HCT116 (cell line): ENCODE measurements at regions not wholly inside any gene's neighbourhood (a gene's known extent, or its start where the extent isn't known, plus 50 kb on each side); places are given as distances from the start of the nearest gene placed in this dataset.

Source experiments
- ATAC-seq: fragments of 200-7000 bp; cut with Tn5 transposase; 2 replicates; pipeline ENCODE4 v1.9.1; 2020; ENCODE audit warnings: mild to moderate bottlenecking, moderate library complexity
- BruUV-seq: library from RNA; stranded (reverse); fragments of 400-500 nt; replicated peaks from 2 replicates; lab custom pipeline; 2021; lab: Mats Ljungman, UMichigan
- CTCF ChIA-PET: fragments of 300-600 bp; sonication (Branson Sonifier 250); formaldehyde crosslinking; loops from one replicate; lab custom pipeline; 2021; ENCODE audit warnings: antibody characterized with exemption; lab: Charles Lee
- POLR2A ChIA-PET: fragments of 300-600, 350-600 bp; sonication (Branson Sonifier 250); formaldehyde crosslinking; loops from one replicate; lab custom pipeline; 2021; ENCODE audit warnings: antibody characterized with exemption; lab: Charles Lee
- RAD21 ChIA-PET, 2 experiments: fragments of 300-600 bp; sonication (Branson Sonifier 250); formaldehyde crosslinking; loops; one replicate each; lab custom pipeline; 2023; ENCODE audit warnings: low total read pairs in 2 of 2; ENCODE audit not compliant: uncharacterized antibody in 2 of 2, unreplicated experiment in 2 of 2, low non-redundant PET in 1 of 2; lab: Charles Lee
- DNase-seq: peaks from one replicate; pipeline ENCODE4 v3.0.0-alpha.2; 2010; ENCODE audit warnings: low read depth, low spot score
- H2AFZ ChIP-seq: fragments of 200-600 bp; shearing (Covaris generic), sonication (generic); 2 replicates; pipeline ENCODE4 v1.6.1; 2017; ENCODE audit warnings: low read depth, mixed run types, mixed read lengths, antibody characterized with exemption, low read length; ENCODE audit not compliant: poor library complexity, severe bottlenecking
- H3K27ac ChIP-seq: 2 replicates; pipeline ENCODE4 v1.5.1; 2012; ENCODE audit warnings: low read depth, low read length
- H3K27me3 ChIP-seq: fragments of 200-600 bp; sonication (generic); 2 replicates; pipeline ENCODE4 v1.6.1; 2016; ENCODE audit warnings: mixed run types, low read length, mixed read lengths; ENCODE audit not compliant: insufficient read depth
- H3K36me3 ChIP-seq, 2 experiments: fragments of 200-500 bp in 1 of 2; fragments of 200-600 bp in 1 of 2; sonication (Bioruptor generic) in 1 of 2; sonication (generic) in 1 of 2; 2 replicates each; pipeline versions ENCODE4 v1.5.1 to v1.6.1; 2014 to 2016; ENCODE audit warnings: low read length in 2 of 2, inconsistent platforms in 1 of 2, mixed read lengths in 1 of 2, mixed run types in 1 of 2; ENCODE audit not compliant: insufficient read depth in 2 of 2, control insufficient read depth in 1 of 2
- H3K4me1 ChIP-seq, 2 experiments: fragments of 200-600 bp in 1 of 2; sonication (generic) in 1 of 2; 2 replicates each; pipeline versions ENCODE4 v1.5.1 to v1.6.1; 2012 to 2017; ENCODE audit warnings: low read length in 2 of 2, inconsistent platforms in 1 of 2, mild to moderate bottlenecking in 1 of 2, mixed read lengths in 1 of 2, mixed run types in 1 of 2, moderate library complexity in 1 of 2; ENCODE audit not compliant: insufficient read depth in 2 of 2, control insufficient read depth in 1 of 2
- H3K4me2 ChIP-seq: fragments of 200-600 bp; sonication (generic); 2 replicates; pipeline ENCODE4 v1.6.1; 2017; ENCODE audit warnings: mixed run types, low read length, mixed read lengths
- H3K4me3 ChIP-seq, 2 experiments: fragments of 200-600 bp in 1 of 2; sonication (generic) in 1 of 2; replicated peaks in 1 of 2; 2 replicates each; pipeline ENCODE4 v1.5.1; 2011 to 2016; ENCODE audit warnings: low read length in 2 of 2, control low read depth in 1 of 2, low read depth in 1 of 2, mild to moderate bottlenecking in 1 of 2, mixed read lengths in 1 of 2, mixed run types in 1 of 2
- H3K79me2 ChIP-seq: fragments of 200-600 bp; sonication (generic); 2 replicates; pipeline ENCODE4 v1.6.1; 2017; ENCODE audit warnings: mild to moderate bottlenecking, mixed run types, low read length, moderate library complexity, mixed read lengths; ENCODE audit not compliant: insufficient read depth
- H3K9ac ChIP-seq: fragments of 200-600 bp; sonication (generic); 2 replicates; pipeline ENCODE4 v1.6.1; 2016; ENCODE audit warnings: low read length, mixed read lengths
- H3K9me2 ChIP-seq: fragments of 200-600 bp; sonication (generic), shearing (Covaris generic); 2 replicates; pipeline ENCODE4 v1.6.1; 2017; ENCODE audit warnings: mixed run types, mild to moderate bottlenecking, moderate library complexity; ENCODE audit not compliant: insufficient read depth
- H3K9me3 ChIP-seq, 2 experiments: fragments of 200-500 bp in 1 of 2; fragments of 200-600 bp in 1 of 2; sonication (Bioruptor generic) in 1 of 2; sonication (generic) in 1 of 2; 2 replicates each; pipeline ENCODE4 v1.6.1; 2014 to 2017; ENCODE audit warnings: low read length in 2 of 2, mixed read lengths in 2 of 2, inconsistent platforms in 1 of 2, low read depth in 1 of 2, mild to moderate bottlenecking in 1 of 2, mixed run types in 1 of 2, moderate library complexity in 1 of 2; ENCODE audit not compliant: control insufficient read depth in 1 of 2, insufficient read depth in 1 of 2
- H4K20me1 ChIP-seq: fragments of 200-600 bp; sonication (generic), shearing (Covaris generic); 2 replicates; pipeline ENCODE4 v1.6.1; 2017; ENCODE audit warnings: mixed run types, mild to moderate bottlenecking, moderate library complexity; ENCODE audit not compliant: insufficient read depth
- ATF3 ChIP-seq: IDR thresholded peaks from 2 replicates; pipeline ENCODE4 v1.6.1; 2012
- CBX3 ChIP-seq: IDR thresholded peaks from 2 replicates; pipeline ENCODE4 v1.6.1; 2012; ENCODE audit warnings: low read depth
- CEBPB ChIP-seq: IDR thresholded peaks from 2 replicates; pipeline ENCODE4 v1.6.1; 2012; ENCODE audit warnings: low read depth
- EGR1 ChIP-seq: IDR thresholded peaks from 2 replicates; pipeline ENCODE4 v1.6.1; 2012; ENCODE audit warnings: low read depth
- ELF1 ChIP-seq: IDR thresholded peaks from 2 replicates; pipeline ENCODE4 v1.6.1; 2012; ENCODE audit warnings: low read depth, borderline replicate concordance
- EZH2 ChIP-seq: fragments of 200-600 bp; sonication (generic); IDR thresholded peaks from 2 replicates; pipeline ENCODE4 v1.6.1; 2017; ENCODE audit warnings: antibody characterized with exemption, mixed run types
- EZH2phosphoT487 ChIP-seq: fragments of 200-600 bp; IDR thresholded peaks from 2 replicates; pipeline ENCODE4 v1.6.1; 2018; ENCODE audit warnings: antibody characterized with exemption, borderline replicate concordance
- FOSL1 ChIP-seq: IDR thresholded peaks from 2 replicates; pipeline ENCODE4 v1.6.1; 2012; ENCODE audit warnings: low read depth
- JUND ChIP-seq: IDR thresholded peaks from 2 replicates; pipeline ENCODE4 v1.6.1; 2012
- POLR2A ChIP-seq: IDR thresholded peaks from 2 replicates; pipeline ENCODE4 v1.7.0; 2011; ENCODE audit warnings: borderline replicate concordance; ENCODE audit not compliant: insufficient read depth, insufficient read length; ENCODE audit errors: extremely low read depth
- POLR2AphosphoS5 ChIP-seq: IDR thresholded peaks from 2 replicates; pipeline ENCODE4 v1.6.1; 2011; ENCODE audit warnings: mild to moderate bottlenecking, low read depth, low read length, moderate library complexity
- RAD21 ChIP-seq: IDR thresholded peaks from 2 replicates; pipeline ENCODE4 v1.6.1; 2012; ENCODE audit warnings: low read depth, mild to moderate bottlenecking
- SIN3A ChIP-seq: IDR thresholded peaks from 2 replicates; pipeline ENCODE4 v1.6.1; 2012; ENCODE audit warnings: low read depth
- SP1 ChIP-seq: IDR thresholded peaks from 2 replicates; pipeline ENCODE4 v1.6.1; 2012; ENCODE audit warnings: low read depth
- SRF ChIP-seq: IDR thresholded peaks from 2 replicates; pipeline ENCODE4 v1.6.1; 2012; ENCODE audit warnings: low read depth
- TCF7L2 ChIP-seq: IDR thresholded peaks from 2 replicates; pipeline ENCODE4 v1.7.0; 2011; ENCODE audit warnings: borderline replicate concordance, inconsistent platforms; ENCODE audit not compliant: insufficient read depth, insufficient read length; ENCODE audit errors: extremely low read depth
- YY1 ChIP-seq: IDR thresholded peaks from 2 replicates; pipeline ENCODE4 v1.6.1; 2011; ENCODE audit warnings: low read length, low read depth, moderate library complexity, mild to moderate bottlenecking; ENCODE audit not compliant: insufficient replicate concordance; ENCODE audit errors: extremely low read depth
- ZBTB33 ChIP-seq: IDR thresholded peaks from 2 replicates; pipeline ENCODE4 v1.6.1; 2011; ENCODE audit warnings: mild to moderate bottlenecking, low read length, moderate library complexity; ENCODE audit not compliant: insufficient replicate concordance; ENCODE audit errors: extremely low read depth
- ZFX ChIP-seq: fragments of 450-650 bp; IDR thresholded peaks from 2 replicates; pipeline ENCODE4 v1.6.1; 2017
- ZNF274 ChIP-seq: fragments of 200-500 bp; sonication (Bioruptor generic); IDR thresholded peaks from 2 replicates; pipeline ENCODE4 v1.6.1; 2014; ENCODE audit warnings: mild to moderate bottlenecking, low read depth, low read length, inconsistent platforms
- intact Hi-C: fragments of 100-400 bp; cut with micrococcal nuclease; formaldehyde crosslinking; loops from 2 replicates; pipeline ENCODE4 v1.10.0; 2022

- ChIA-PET CTCF (no interaction called here), POLR2A (no interaction called here), RAD21 (no interaction called here)
- Histone ChIP-seq H3K9ac (no peak overlapping the region), H3K9me3 (no peaks in the 10 kb centered on the region), H3K27me3 (no peaks in the 10 kb centered on the region; the same call in 1 of the 2 replicates), H3K4me2 (no peak overlapping the region), H3K36me3 (no peaks in the 10 kb centered on the region), H2AFZ (no peak overlapping the region), H3K4me3 (no peak overlapping the region), H4K20me1 (no peaks in the 10 kb centered on the region), H3K27ac (no peak overlapping the region), H3K9me2 (no peaks in the 10 kb centered on the region), H3K79me2 (no peaks in the 10 kb centered on the region), H3K4me1 (no peaks in the 10 kb centered on the region)
- no peak for DNase-seq
- intact Hi-C loops = no loop called here
- ATAC-seq = no peak
- BruUV-seq = no TSS peak
- TF ChIP-seq EZH2phosphoT487 = no peak
- no peak for TF ChIP-seq CBX3
- TF ChIP-seq CEBPB = no peak
- no peak for TF ChIP-seq ELF1
- no peak for TF ChIP-seq SRF
- no peak for TF ChIP-seq ATF3
- TF ChIP-seq ZNF274 = no peak
- TF ChIP-seq POLR2AphosphoS5 = no peak
- TF ChIP-seq JUND = no peak
Measured at GRCh38 chr13:102930566-102930965, 84.7 kb downstream of the ERCC5 start.

DNA sequence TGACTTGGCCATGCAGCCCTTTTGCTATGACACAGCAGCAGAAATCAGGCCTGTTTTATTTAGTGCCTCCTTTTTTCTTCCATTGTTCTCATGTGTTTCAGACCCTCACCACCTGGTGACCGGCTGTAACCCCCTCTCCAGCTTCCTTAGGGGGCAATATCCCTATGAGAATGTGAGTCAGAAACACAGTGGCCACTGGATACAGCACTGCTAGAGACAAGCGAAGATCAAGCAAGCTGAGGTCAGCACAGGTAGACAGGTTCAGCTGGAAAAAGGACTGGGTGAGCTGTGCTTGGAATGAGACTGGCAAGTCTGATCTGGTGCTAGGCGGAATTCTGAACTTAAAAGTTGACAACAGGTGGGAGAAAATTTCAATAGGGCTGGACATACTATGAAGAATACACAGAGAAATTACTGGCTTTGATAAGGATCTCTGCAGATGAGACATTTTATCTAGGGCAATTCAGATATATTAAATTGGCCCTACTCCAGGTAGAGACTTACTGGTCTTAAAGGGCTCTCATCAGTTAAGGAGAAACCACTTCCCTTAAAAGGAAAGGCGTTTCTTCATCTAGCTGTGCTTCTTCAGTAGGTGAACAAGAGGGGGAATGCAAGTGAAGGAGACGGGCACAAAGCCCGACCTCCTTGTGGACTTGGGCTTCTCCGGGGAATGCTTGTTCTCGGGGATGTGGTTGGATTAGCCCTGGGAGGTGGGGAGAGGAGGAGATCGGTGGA is 83.3 kb downstream of the ERCC5 start:
- no TSS peak for BruUV-seq
- intact Hi-C loops = no loop called here
- H3K9me2 ChIP-seq = no peaks in the 10 kb centered on the region
- H4K20me1 ChIP-seq = no peaks in the 10 kb centered on the region
- no peak overlapping the region for H3K27ac ChIP-seq
- H3K9ac ChIP-seq = no peak overlapping the region
- no peak for ATAC-seq
- no peaks in the 10 kb centered on the region for H3K4me1 ChIP-seq
- no peaks in the 10 kb centered on the region; the same call in 1 of the 2 replicates for H3K27me3 ChIP-seq
- no peak overlapping the region for H3K4me2 ChIP-seq
- H3K9me3 ChIP-seq = no peaks in the 10 kb centered on the region
- TF ChIP-seq ATF3 (no peak), YY1 (no peak), SRF (no peak), POLR2AphosphoS5 (no peak), RAD21 (no peak), EZH2 (no peak), FOSL1 (no peak), CBX3 (no peak), TCF7L2 (no peak), ZBTB33 (no peak), SP1 (no peak), EGR1 (no peak), ZFX (no peak), POLR2A (no peak), SIN3A (no peak), CEBPB (no peak), ZNF274 (no peak)
- TF ChIP-seq, all 23 proteins: peak for 0
- RAD21 ChIA-PET = no interaction called here
- no peaks in the 10 kb centered on the region for H3K79me2 ChIP-seq
- CTCF ChIA-PET = no interaction called here
- H2AFZ ChIP-seq = no peak overlapping the region
- POLR2A ChIA-PET = no interaction called here
- H3K4me3 ChIP-seq = no peak overlapping the region
- H3K36me3 ChIP-seq = no peaks in the 10 kb centered on the region
- DNase-seq = no peak
